DMS53 (cell line): ENCODE measurements at regions not wholly inside any gene's neighbourhood (a gene's known extent, or its start where the extent isn't known, plus 50 kb on each side); places are given as distances from the start of the nearest gene placed in this dataset.

Source experiments
- DNase-seq: peaks from one replicate; lab custom pipeline; 2025; lab: John Stamatoyannopoulos, UW

- no peak for DNase-seq
These were observed 304.3 kb downstream of the TLE3 start for GRCh38 chr15:69793431-69793780.

GRCh38 chr15:69793781-69794451 is 303.8 kb downstream of the TLE3 start:
- DNase-seq, result no peak

GRCh38 chr15:69794645-69795469 is 302.9 kb downstream of the TLE3 start:
- no peak for DNase-seq

GRCh38 chr15:69795601-69796000 is 302.1 kb downstream of the TLE3 start:
- no peak for DNase-seq

GRCh38 chr15:69797051-69797595 is 300.6 kb downstream of the TLE3 start:
- no peak for DNase-seq

GRCh38 chr15:69797615-69798014 is 300.1 kb downstream of the TLE3 start:
- no peak for DNase-seq

- no peak for DNase-seq
These were observed 299.1 kb downstream of the TLE3 start for GRCh38 chr15:69798481-69799250.

GRCh38 chr15:69801144-69801543 is 296.6 kb downstream of the TLE3 start:
- no peak for DNase-seq

GRCh38 chr15:69802432-69802831 is 295.3 kb downstream of the TLE3 start:
- DNase-seq, result no peak

GRCh38 chr15:69804786-69805185 is 292.9 kb downstream of the TLE3 start:
- DNase-seq, result no peak

- DNase-seq, result peak; percentile 83
These were observed 292.3 kb downstream of the TLE3 start for GRCh38 chr15:69805248-69805953.

GRCh38 chr15:69806287-69806915 is 291.3 kb downstream of the TLE3 start:
- DNase-seq, result no peak

GRCh38 chr15:69807721-69808120 is 290.0 kb downstream of the TLE3 start:
- DNase-seq, result peak; percentile 9

- no peak for DNase-seq
These were observed 289.0 kb downstream of the TLE3 start for GRCh38 chr15:69808756-69809155.

GRCh38 chr15:69809421-69809820 is 288.3 kb downstream of the TLE3 start:
- no peak for DNase-seq

- DNase-seq, result no peak
These were observed 287.0 kb downstream of the TLE3 start for GRCh38 chr15:69810431-69811354.

GRCh38 chr15:69812861-69813261 is 284.9 kb downstream of the TLE3 start:
- DNase-seq, result no peak

- no peak for DNase-seq
These were observed 283.8 kb downstream of the TLE3 start for GRCh38 chr15:69813881-69814280.

- DNase-seq, result no peak
These were observed 282.8 kb downstream of the TLE3 start for GRCh38 chr15:69814932-69815331.

GRCh38 chr15:69815793-69816192 is 281.9 kb downstream of the TLE3 start:
- DNase-seq, result no peak
